Cerebellar cortex (tissue), 1 donor: ENCODE measurements at regions not wholly inside any gene's neighbourhood (a gene's known extent, or its start where the extent isn't known, plus 50 kb on each side); places are given as distances from the start of the nearest gene placed in this dataset.

ENCODE experiments used
- DNase-seq: peaks from one replicate; pipeline ENCODE4 v3.0.0-alpha.2; 2015; ENCODE audit warnings: low spot score

DNA sequence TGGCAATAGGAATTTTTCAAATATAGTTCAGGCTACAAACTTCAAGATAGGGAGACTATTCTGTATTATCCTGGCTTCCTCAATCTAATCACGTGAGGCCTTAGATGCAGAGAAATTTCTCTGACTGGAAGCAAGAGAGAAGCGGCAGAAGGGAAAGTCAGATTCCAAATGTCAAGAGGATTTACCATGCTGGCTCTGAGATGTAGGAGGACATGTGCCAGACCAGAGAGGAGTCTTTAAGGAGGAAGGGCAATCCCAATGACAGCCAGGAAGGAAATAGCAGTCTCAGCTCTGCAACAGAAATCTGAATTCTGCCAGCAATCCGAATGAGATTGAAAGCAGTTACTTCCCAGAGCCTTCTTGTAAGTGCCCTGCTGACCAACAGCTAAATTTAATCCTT, 57.4 kb downstream of the NUTM2E start:
- DNase-seq = peak; percentile 57

DNA sequence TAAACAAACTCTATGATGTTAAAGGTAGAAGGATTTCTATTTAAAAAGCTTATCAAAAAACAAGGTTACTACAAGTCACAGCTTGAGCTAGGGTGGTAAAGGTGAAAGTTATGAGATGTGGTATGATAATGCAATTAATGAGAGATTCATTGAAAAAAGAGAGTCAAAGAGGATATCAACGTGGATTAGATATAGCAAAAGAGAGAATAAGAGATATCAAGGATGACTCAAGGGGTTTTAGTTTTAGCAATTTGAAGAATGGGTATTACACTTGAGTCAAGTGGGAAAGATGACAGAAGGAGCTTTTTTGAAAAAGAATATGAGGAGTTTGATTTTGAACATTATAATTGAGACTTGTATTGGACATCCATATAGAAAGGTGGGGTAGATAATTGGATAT, 59.8 kb downstream of the NUTM2E start:
- DNase-seq = no peak
